Neuron (in vitro differentiated cells): ENCODE measurements at regions not wholly inside any gene's neighbourhood (a gene's known extent, or its start where the extent isn't known, plus 50 kb on each side); places are given as distances from the start of the nearest gene placed in this dataset.

Experiments
- H2AFZ ChIP-seq: one replicate; pipeline ENCODE4 v1.6.1; 2013; ENCODE audit warnings: low read depth, mild to moderate bottlenecking, inconsistent platforms, low read length, moderate library complexity
- H3K27me3 ChIP-seq: one replicate; pipeline ENCODE4 v1.6.1; 2013; ENCODE audit warnings: low read length; ENCODE audit not compliant: insufficient read depth
- H3K36me3 ChIP-seq: one replicate; pipeline ENCODE4 v1.6.1; 2013; ENCODE audit warnings: low read length; ENCODE audit not compliant: insufficient read depth
- H3K4me1 ChIP-seq: one replicate; pipeline ENCODE4 v1.6.1; 2013; ENCODE audit warnings: low read length; ENCODE audit not compliant: insufficient read depth
- H3K4me3 ChIP-seq: 2 replicates; pipeline ENCODE4 v1.5.1; 2013; ENCODE audit warnings: mild to moderate bottlenecking, low read length, moderate library complexity
- H3K9me3 ChIP-seq: one replicate; pipeline ENCODE4 v1.6.1; 2013; ENCODE audit warnings: low read length

DNA sequence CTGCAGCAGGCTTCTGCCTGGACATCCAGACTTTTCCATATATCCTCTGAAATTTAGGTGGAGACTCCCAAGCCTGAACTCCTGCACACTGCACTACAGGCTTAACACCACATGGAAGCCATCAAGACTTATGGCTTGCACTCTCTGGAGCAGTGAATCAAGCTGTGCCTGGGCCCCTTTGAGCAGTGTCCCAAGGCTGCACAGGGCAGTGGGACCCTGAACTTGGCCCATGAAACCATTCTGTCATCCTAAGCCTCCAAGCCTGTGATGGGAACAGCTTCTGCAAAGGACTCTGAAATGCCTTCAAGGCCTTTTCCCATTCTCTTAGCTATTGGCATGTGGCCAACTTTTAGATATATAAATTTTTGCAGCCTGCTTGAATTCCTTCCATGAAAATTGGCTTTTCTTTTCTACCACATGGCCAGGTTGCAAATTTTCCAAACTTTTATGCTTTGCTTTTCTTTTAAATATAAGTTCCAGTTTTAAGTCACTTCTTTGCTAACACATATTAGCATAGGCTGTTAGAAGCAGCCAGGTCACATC, 257.8 kb upstream of the DCBLD2 start:
- peaks cover 4% of the 10 kb centered on the region for H3K9me3 ChIP-seq
- no peaks in the 10 kb centered on the region for H3K27me3 ChIP-seq
- H2AFZ ChIP-seq: no peak overlapping the region
- H3K4me1 ChIP-seq: no peaks in the 10 kb centered on the region
- no peak overlapping the region for H3K4me3 ChIP-seq
- H3K36me3 ChIP-seq: no peaks in the 10 kb centered on the region

DNA sequence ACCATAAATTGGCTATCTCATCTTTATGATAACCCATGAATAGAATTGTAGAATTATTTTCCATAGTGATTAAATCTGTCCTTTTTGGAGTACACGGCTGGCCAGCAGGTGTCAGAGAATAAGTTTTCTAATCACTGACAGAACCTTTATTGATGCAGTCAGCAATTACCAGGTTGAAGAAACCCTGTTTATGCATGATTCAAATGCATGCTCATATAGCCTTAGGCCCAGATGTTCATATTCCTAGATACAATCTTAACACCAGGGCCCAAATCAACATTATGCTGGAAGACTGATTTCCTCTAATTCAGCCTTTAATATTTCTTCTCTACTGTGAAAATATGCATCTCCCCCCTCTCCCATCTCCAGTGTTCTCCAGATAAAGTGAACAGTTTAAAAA, 243.5 kb upstream of the DCBLD2 start:
- Histone ChIP-seq H3K27me3 (no peaks in the 10 kb centered on the region), H3K9me3 (no peaks in the 10 kb centered on the region), H3K4me1 (no peaks in the 10 kb centered on the region)

DNA sequence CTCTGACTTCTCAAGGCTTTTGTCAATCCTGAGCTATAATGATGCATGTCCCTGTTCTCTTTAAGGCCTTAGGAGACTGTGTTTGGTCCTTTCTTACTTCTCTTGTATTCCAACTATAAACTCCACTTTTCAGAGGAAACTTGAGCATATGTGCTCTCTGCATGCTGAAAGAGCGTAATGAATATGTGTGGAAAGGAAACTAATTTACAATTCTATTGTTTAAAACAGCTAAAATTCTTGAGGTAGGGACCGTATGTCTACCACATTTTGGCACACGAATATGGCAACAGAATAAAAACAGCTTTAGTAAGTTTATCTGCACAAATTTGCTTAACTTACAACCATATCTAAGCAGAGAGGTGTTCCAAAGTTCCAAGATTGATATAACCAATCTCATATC, 242.0 kb upstream of the DCBLD2 start:
- no peaks in the 10 kb centered on the region for H3K36me3 ChIP-seq
- H3K27me3 ChIP-seq: no peaks in the 10 kb centered on the region
- H2AFZ ChIP-seq: no peak overlapping the region
- H3K4me1 ChIP-seq: no peaks in the 10 kb centered on the region
- H3K9me3 ChIP-seq: no peaks in the 10 kb centered on the region
- H3K4me3 ChIP-seq: no peak overlapping the region

More for the DNA sequence above, 243.5 kb upstream of the DCBLD2 start:
- H3K36me3 ChIP-seq: no peaks in the 10 kb centered on the region
- no peak overlapping the region for H3K4me3 ChIP-seq
- H2AFZ ChIP-seq: no peak overlapping the region

DNA sequence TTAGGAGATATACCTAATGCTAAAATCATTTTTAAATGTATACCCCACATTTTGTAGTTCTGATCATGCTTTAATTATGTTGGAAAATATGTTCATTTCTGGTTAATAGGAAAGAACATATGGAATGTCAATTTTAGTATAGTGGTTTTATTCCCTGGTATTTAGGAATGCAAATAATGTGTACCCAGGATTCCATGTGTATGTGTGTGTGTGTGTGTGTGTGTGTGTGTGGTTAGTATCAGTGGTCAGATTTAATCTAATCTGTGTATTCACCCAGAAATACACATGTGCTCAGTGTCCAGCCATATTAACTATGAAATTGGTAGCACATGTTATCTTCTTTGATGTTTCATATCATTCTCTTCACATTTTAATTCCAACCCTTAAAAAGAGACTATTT, 233.5 kb upstream of the DCBLD2 start:
- H2AFZ ChIP-seq: no peak overlapping the region
- H3K27me3 ChIP-seq: no peaks in the 10 kb centered on the region
- no peaks in the 10 kb centered on the region for H3K4me1 ChIP-seq
- H3K36me3 ChIP-seq: no peaks in the 10 kb centered on the region
- H3K4me3 ChIP-seq: no peak overlapping the region
- H3K9me3 ChIP-seq: no peaks in the 10 kb centered on the region

DNA sequence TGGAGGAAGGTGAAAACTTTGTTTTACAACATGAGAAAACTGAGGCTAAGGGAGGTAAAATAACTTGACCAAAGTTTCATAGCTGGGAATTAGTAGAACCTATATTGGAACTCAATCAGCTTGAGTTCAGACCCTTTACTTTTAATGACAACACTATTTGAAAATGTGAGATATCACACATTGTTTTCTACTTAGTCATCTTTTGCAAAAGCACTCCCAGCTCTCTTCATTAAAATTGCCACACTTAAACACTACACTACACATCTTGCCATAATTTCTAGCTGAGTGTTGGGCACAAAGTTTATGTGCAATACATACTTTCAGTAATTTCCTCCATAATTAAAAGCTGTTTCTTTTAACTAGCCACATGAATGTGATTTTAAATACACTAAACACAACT, 230.4 kb upstream of the DCBLD2 start:
- Histone ChIP-seq H3K4me3 (no peak overlapping the region), H3K36me3 (no peaks in the 10 kb centered on the region), H3K4me1 (no peaks in the 10 kb centered on the region), H3K27me3 (no peaks in the 10 kb centered on the region), H3K9me3 (no peaks in the 10 kb centered on the region), H2AFZ (no peak overlapping the region)

DNA sequence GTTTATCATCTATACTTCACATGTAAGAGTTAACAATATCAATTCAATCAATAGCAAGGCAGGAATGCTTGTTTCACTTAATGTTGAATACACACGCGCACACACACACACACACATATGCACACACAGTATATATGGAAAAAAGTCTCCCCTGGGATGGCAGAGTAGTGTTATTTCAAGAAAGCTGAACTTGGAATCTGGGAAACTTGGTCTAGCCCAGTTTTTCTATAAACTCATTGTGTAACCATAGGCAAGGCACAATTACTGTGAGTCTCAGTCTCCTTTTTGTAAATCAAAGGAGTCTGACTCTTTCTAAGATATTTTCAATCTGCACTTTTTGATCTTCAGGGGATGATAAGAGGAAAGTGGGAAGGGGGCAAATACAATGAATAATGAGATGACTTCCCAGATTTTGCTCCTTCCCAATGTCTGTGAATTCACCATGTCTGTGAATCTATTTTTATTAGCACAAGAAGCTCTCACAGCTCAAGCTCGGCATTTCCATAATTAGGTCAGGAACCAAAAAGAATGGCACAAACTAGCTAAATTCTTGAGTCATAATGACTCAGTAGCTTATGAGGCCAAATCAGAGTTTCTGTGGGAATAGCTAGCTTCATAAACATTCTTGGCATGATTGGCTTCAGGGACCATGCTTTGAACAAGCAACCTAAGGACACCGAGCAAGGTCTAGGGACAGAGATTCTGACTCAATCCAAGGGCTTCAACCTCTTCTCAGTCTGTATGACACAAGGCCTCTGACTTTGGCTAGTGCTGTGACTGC, 227.4 kb upstream of the DCBLD2 start:
- H3K27me3 ChIP-seq: no peaks in the 10 kb centered on the region
- H3K9me3 ChIP-seq: no peaks in the 10 kb centered on the region
- no peak overlapping the region for H2AFZ ChIP-seq
- no peaks in the 10 kb centered on the region for H3K4me1 ChIP-seq
- no peaks in the 10 kb centered on the region for H3K36me3 ChIP-seq
- no peak overlapping the region for H3K4me3 ChIP-seq

DNA sequence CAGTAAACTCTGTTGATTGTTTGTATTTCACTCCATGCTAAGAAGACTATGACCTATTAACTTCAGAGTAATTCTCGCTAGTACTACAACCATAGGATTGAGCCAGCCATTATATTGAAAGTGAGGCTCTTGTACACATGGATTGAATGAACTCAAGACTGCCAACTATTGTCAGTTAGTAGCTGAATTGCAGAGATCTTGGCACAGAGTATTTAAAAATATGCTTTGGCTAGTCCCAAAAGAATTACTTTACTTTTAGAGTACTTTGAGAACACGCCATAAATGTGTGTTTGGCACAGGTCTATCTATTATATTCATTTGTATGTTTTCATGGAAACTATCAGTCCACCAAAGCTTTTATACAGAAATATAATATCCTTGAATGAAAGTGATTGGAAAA, 226.7 kb upstream of the DCBLD2 start:
- H3K4me3 ChIP-seq: no peak overlapping the region
- H3K36me3 ChIP-seq: no peaks in the 10 kb centered on the region
- H3K9me3 ChIP-seq: no peaks in the 10 kb centered on the region
- no peaks in the 10 kb centered on the region for H3K27me3 ChIP-seq
- H3K4me1 ChIP-seq: no peaks in the 10 kb centered on the region
- H2AFZ ChIP-seq: no peak overlapping the region

DNA sequence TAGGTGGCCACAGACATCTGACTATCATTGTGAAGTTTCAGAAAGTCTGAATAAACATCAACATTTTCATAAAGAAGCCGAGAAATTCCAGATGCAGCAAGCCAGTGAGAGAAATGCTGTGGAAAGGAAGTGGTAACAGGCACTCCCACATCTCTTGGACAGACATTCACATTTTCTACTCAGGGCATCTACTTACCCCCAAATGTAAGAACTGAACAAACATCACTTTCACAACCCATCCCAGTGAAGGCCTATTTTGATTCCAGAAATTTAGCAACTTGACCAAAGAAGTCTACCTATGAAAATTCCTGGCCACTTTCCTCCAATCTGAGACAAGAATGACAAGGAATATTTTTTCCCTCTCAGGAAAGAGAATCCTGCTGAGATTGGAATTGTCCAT, 224.8 kb upstream of the DCBLD2 start:
- no peak overlapping the region for H2AFZ ChIP-seq

DNA sequence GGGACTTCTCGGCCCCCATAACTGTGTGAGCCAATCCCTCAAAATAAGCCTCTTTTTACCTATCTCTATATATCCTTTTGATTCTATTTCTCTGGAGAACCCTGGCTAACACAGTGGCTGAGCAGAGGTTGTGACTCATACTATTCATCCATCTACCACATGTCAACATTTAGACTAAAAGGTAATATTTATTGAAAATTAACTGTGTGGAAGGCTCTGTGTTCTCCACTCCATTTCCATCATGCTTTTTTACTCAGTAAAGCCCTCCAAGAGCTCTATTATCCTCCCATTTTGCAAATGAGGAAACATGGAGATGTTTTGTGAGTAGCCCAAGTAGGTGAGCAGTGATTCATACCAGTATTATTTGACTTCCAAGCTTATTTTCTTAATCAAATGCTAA, 217.9 kb upstream of the DCBLD2 start:
- Histone ChIP-seq H3K27me3 (no peaks in the 10 kb centered on the region), H3K36me3 (no peaks in the 10 kb centered on the region), H3K4me3 (no peak overlapping the region), H2AFZ (no peak overlapping the region), H3K9me3 (no peaks in the 10 kb centered on the region), H3K4me1 (no peaks in the 10 kb centered on the region)

More for the DNA sequence above, 224.8 kb upstream of the DCBLD2 start:
- H3K36me3 ChIP-seq: no peaks in the 10 kb centered on the region
- no peaks in the 10 kb centered on the region for H3K27me3 ChIP-seq
- no peaks in the 10 kb centered on the region for H3K4me1 ChIP-seq
- H3K9me3 ChIP-seq: no peaks in the 10 kb centered on the region
- H3K4me3 ChIP-seq: no peak overlapping the region

DNA sequence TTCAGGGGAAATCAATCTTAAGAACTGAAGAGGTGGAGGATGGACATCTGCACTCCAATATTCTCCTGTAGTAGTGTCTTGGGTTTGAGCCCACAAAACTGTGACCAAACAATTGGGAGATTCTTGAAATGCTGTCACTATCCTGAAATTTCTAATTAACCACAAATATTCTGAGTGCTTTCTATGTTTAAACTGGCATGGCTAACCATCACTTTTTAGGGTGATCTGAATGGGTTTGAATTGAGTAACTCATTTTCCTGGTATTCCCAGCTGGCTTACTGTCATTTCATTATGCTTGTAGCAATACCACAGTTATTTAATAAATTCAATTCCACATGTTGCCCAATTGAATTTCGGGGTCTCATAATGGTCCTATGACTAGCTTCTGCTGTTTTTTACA, 216.9 kb upstream of the DCBLD2 start:
- no peak overlapping the region for H3K4me3 ChIP-seq
- no peak overlapping the region for H2AFZ ChIP-seq
- H3K9me3 ChIP-seq: no peaks in the 10 kb centered on the region
- no peaks in the 10 kb centered on the region for H3K36me3 ChIP-seq
- H3K27me3 ChIP-seq: no peaks in the 10 kb centered on the region
- no peaks in the 10 kb centered on the region for H3K4me1 ChIP-seq

DNA sequence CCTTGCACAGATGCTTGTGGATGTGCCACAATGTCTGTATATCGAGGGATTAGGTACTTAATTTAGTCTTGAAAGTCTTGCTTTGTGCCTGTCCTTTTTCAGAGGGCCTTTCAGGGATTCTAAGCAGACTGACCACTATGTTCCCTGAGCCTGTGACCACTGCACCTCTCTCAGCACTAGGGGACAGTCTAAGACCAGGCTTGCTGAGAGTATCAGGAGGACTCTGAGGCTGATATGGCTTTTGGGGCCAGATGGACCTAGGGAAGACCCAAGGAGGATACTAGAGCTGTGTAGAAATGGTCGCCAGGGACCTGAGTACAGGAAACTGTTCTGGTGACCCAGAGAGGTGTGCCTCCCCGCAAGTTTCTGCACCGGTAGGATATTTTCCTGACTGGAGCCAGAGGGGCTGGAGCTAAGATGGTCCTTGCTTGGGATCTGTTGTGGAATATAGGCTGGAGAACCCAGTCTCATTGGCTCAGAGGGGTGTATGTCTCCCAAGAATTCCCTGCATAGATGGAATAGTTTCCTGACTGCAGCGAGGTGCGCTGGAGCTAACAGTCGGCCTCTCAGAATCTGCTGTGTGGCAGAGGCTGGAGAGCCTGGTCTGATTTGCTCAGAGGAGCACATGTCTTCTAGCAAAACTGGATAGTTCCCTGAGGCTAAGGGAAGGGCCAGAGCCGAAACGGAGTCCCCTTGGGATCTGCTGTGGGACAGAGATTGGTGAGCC, 213.2 kb upstream of the DCBLD2 start:
- Histone ChIP-seq H3K4me1 (no peaks in the 10 kb centered on the region), H3K36me3 (no peaks in the 10 kb centered on the region)

DNA sequence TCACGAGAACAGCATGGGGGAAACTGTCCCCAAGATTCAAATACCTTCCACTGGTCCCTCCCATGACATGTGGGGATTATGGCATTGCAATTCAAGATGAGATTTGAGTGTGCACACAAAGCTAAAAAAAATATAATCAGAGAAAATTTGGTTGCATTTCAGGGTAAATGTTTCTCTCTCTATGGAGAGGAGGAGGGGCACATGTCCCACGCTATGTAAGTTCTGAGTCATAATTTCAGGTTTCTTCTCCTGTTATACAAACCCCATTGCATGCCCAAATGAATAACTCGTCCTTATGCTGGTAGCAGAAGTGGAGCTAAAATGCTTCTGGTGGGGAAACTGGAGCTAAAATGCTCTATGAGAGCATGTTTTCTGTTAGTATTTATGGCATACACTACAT, 209.7 kb upstream of the DCBLD2 start:
- Histone ChIP-seq H2AFZ (no peak overlapping the region), H3K4me1 (no peaks in the 10 kb centered on the region), H3K4me3 (no peak overlapping the region), H3K9me3 (no peaks in the 10 kb centered on the region), H3K27me3 (no peaks in the 10 kb centered on the region), H3K36me3 (no peaks in the 10 kb centered on the region)

More for the DNA sequence above, 213.2 kb upstream of the DCBLD2 start:
- Histone ChIP-seq H3K9me3 (no peaks in the 10 kb centered on the region), H3K27me3 (no peaks in the 10 kb centered on the region), H2AFZ (no peak overlapping the region), H3K4me3 (no peak overlapping the region)

DNA sequence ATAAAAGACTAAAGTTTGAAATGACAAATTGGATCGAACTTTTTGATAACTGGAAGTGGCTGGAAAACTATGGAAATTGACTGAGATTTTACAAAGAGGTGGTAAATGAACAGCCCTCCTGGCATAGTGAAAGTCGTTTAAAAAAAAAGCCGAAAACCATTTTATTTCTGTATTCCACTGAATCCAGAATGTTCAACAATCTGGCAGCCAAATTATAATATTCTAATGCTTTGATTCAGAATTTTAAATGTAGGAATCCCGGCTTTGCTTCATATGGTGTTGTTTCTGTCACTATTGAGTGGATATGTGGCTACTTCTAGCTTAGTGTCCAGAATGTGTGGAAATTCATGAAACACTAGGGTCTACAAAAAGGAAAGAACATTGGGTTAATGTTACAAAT, 208.9 kb upstream of the DCBLD2 start:
- Histone ChIP-seq H3K27me3 (no peaks in the 10 kb centered on the region), H3K9me3 (no peaks in the 10 kb centered on the region), H2AFZ (no peak overlapping the region), H3K36me3 (no peaks in the 10 kb centered on the region), H3K4me3 (no peak overlapping the region), H3K4me1 (no peaks in the 10 kb centered on the region)
